Prostate gland (tissue), 2 donors: ENCODE measurements at regions not wholly inside any gene's neighbourhood (a gene's known extent, or its start where the extent isn't known, plus 50 kb on each side); places are given as distances from the start of the nearest gene placed in this dataset.

Source experiments
- DNase-seq: peaks from one replicate; pipeline ENCODE4 v3.0.0-alpha.2; 2019; ENCODE audit warnings: low spot score
- H3K27ac ChIP-seq, 2 donors: fragments of 200-600 bp; sonication (generic); 2 replicates each; pipeline ENCODE4 v1.5.1; 2017 to 2019
- H3K27me3 ChIP-seq: fragments of 200-600 bp; sonication (generic); replicated peaks from 2 replicates; pipeline ENCODE4 v1.5.1; 2019; ENCODE audit not compliant: insufficient read depth
- H3K36me3 ChIP-seq, 2 donors: fragments of 200-600 bp; sonication (generic); 1 replicate in 1 of 2; 2 replicates in 1 of 2; pipeline versions ENCODE4 v1.5.1 to v1.8.1; 2017 to 2019
- H3K4me1 ChIP-seq: fragments of 200-600 bp; sonication (generic); replicated peaks from 2 replicates; pipeline ENCODE4 v1.5.1; 2019
- H3K4me3 ChIP-seq, 2 donors: fragments of 200-600 bp; sonication (generic); 2 replicates each; pipeline ENCODE4 v1.5.1; 2017 to 2019
- H3K9me3 ChIP-seq: fragments of 200-600 bp; sonication (generic); 2 replicates; pipeline ENCODE4 v1.5.1; 2017
- CTCF ChIP-seq, 4 experiments: fragments of 200-600 bp in 2 of 4; fragments of 450-650 bp in 2 of 4; sonication (generic) in 2 of 4; IDR thresholded peaks; 1 replicate in 3 of 4; 2 replicates in 1 of 4; pipeline ENCODE4 v1.5.1; 2016 to 2019; ENCODE audit warnings: antibody characterized with exemption in 4 of 4, mild to moderate bottlenecking in 2 of 4, moderate library complexity in 2 of 4
- POLR2A ChIP-seq: fragments of 450-650 bp; IDR thresholded peaks from one replicate; pipeline ENCODE4 v1.6.1; 2016; ENCODE audit warnings: antibody characterized with exemption, mild to moderate bottlenecking
- POLR2AphosphoS5 ChIP-seq: sonication (generic); formaldehyde crosslinking; IDR thresholded peaks from one replicate; pipeline ENCODE4 v1.6.1; 2017; ENCODE audit warnings: antibody characterized with exemption
- WGBS: methylation state at CpG from one replicate; pipeline ENCODE4 v1.1.5; 2018; 5-methylcytosine and 5-hydroxymethylcytosine counted together
- intact Hi-C: fragments of 100-400 bp; cut with DNase I; formaldehyde crosslinking; loops from one replicate; pipeline ENCODE4 v1.14.2; 2022

DNA sequence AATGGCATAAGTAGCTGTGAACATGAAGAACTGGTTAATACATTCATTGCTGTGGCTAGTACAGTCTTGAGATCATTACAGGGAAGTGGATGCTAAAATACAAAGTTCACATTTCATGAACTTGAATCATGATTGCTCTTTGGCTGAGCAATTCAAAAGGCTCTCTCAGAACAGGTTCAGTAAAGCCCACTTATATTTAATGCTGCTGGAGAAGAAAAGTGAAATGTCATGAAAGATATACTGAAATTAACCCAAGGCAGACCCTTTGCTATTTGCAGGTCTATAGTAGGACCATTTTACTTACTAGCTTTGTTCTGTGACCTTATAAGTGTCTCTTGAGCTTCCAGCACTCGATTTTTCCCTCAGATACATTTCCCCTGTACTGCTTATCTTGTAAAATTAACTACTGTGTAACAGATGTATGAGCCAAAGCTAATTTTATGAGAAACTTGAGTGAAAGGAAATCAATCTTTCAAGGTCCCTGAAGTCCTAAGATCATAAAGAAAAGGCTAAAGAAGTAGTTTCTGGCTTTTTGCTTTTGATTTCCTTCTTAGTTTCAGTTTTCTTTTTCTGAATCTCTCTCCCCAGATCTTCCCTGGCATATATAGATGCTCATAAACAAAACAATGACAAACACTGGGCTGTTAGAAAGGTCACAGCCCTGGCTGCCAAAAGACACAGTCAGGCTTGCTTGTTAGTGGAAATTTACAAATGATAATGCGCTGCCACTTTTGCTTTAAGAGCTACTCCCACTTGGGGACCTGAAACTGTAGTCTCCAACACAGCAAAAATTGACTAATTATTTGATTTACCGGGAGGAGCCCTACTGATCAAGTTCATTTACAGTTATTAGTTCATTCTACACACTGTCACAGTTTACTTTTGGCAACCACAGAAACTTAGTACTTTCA, 132.7 kb upstream of the XPO1 start:
- intact Hi-C loops = no loop called here
- peak; percentile 8 for TF ChIP-seq POLR2AphosphoS5
- TF ChIP-seq CTCF (IDR thresholded peaks at IDR 0.05) = no peak
- no peak for TF ChIP-seq POLR2A
- no peaks in the 10 kb centered on the region for H3K36me3 ChIP-seq

DNA sequence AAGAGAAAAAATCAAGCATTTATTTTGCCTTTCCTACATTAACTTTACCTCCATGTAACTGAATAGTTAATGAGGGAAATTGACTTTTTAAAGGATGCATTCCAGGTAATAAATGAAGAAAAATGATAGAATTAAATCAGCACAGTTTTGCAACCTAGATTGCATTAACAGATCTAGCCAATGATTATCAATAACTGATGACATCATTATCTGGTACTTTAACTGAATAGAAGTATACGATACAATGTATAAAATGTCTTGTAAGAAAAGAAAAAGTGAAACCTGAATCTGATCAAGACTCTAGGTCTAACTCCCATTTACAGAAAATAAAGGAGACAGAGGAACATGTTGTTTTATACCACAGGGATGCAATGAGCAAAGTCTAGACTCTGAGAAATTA, 126.0 kb upstream of the XPO1 start:
- WGBS = 97% methylated on average over 1 of the region's 1 CpG
- Histone ChIP-seq H3K36me3 (no peaks in the 10 kb centered on the region), H3K27ac (no peak overlapping the region), H3K4me1 (no peaks in the 10 kb centered on the region), H3K27me3 (no peaks in the 10 kb centered on the region), H3K9me3 (no peaks in the 10 kb centered on the region), H3K4me3 (no peak overlapping the region)
- TF ChIP-seq POLR2A (no peak), CTCF (IDR thresholded peaks at IDR 0.05) (no peak), POLR2AphosphoS5 (no peak)
- DNase-seq = no peak
- intact Hi-C loops = no loop called here

More for the DNA sequence above, 132.7 kb upstream of the XPO1 start:
- Histone ChIP-seq H3K27ac (peak overlapping the region; percentile 75 to 76), H3K4me1 (no peaks in the 10 kb centered on the region), H3K4me3 (peak overlapping the region; percentile 7 to 13), H3K27me3 (no peaks in the 10 kb centered on the region), H3K9me3 (no peaks in the 10 kb centered on the region)
- DNase-seq = peak; percentile 28
- 9% methylated on average over 3 of the region's 3 CpGs for WGBS

DNA sequence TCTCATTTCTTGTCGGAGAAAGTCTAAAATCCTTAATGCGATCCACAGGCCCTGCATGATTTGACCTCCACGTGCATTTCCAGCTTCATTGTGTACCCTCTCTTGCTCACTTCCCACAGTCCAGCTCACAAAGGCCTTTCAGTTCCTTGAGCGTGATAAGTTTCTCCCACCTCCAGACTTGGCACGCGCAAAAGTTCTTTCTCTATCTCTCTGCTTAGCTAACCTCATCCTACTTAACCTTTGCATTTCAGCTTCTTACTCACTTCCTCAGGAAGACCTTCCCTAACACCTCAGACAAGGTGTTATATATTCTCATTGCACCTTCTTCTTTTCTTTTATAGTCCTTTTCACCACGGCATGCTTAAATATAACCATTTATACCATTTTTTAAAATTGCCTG, 124.8 kb upstream of the XPO1 start:
- 94% methylated on average over 7 of the region's 7 CpGs for WGBS
- no peak overlapping the region for H3K4me3 ChIP-seq

DNA sequence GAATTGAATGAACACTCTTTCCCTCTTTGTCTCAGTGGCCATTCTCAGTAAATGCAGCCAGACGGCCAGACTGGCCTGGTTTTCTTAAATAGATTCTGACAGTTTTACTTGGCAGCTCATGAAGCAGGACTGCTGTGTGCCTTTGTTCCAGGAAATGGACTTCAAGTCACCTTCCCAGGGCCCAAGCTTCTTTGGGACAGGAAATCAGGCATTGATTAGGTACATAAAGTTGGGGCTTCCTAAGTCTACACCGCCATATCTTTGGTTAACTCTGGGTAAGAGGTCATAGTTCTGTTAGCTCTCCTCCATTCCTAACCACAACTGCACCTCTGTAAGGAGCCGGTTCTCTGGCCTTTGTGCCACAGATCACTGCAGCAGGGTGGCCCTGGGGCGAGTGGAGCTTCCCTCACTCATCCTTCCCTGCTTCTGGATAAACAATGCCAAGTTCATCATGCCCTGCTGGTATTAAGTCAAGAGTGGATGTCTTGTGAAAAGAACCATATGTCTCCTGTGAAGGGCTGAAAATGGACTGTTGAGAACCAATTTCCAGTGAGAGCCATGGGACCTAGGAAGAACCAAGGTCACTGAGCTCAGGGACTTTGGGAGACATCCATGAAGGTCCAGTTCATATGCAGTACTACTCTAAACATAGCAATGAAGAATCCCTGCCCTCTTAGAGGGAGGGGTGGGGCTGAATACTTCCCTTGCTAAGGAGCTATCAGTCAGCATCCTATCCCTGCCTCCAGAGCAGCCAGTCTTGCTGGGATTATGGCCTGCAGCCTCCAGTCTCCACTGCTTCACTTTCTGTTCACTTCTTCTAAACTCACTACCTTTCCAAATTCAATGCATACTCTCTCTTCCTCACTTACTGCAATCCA, 122.6 kb upstream of the XPO1 start:
- TF ChIP-seq CTCF (IDR thresholded peaks at IDR 0.05) (no peak), POLR2AphosphoS5 (no peak), POLR2A (no peak)
- Histone ChIP-seq H3K27me3 (no peaks in the 10 kb centered on the region), H3K9me3 (no peaks in the 10 kb centered on the region), H3K36me3 (no peaks in the 10 kb centered on the region), H3K27ac (no peak overlapping the region), H3K4me1 (no peaks in the 10 kb centered on the region), H3K4me3 (no peak overlapping the region)
- no peak for DNase-seq
- 69% methylated on average over 4 of the region's 4 CpGs for WGBS
- intact Hi-C loops = no loop called here

More for the DNA sequence above, 124.8 kb upstream of the XPO1 start:
- DNase-seq = no peak
- intact Hi-C loops = no loop called here
- no peak overlapping the region for H3K27ac ChIP-seq
- H3K4me1 ChIP-seq = no peaks in the 10 kb centered on the region
- H3K36me3 ChIP-seq = no peaks in the 10 kb centered on the region
- TF ChIP-seq POLR2A (no peak), CTCF (IDR thresholded peaks at IDR 0.05) (no peak)
- H3K9me3 ChIP-seq = no peaks in the 10 kb centered on the region
- H3K27me3 ChIP-seq = no peaks in the 10 kb centered on the region
